Tibial nerve (tissue), 4 donors: ENCODE measurements at regions not wholly inside any gene's neighbourhood (a gene's known extent, or its start where the extent isn't known, plus 50 kb on each side); places are given as distances from the start of the nearest gene placed in this dataset.

Experiments
- EP300 ChIP-seq, 2 donors: sonication (generic); formaldehyde crosslinking; IDR thresholded peaks; one replicate each; pipeline ENCODE4 v1.6.1; 2017; ENCODE audit warnings: antibody characterized with exemption in 2 of 2, mild to moderate bottlenecking in 1 of 2
- POLR2A ChIP-seq, 2 donors: fragments of 450-650 bp; IDR thresholded peaks; one replicate each; pipeline ENCODE4 v1.6.1; 2017; ENCODE audit warnings: antibody characterized with exemption in 2 of 2, mild to moderate bottlenecking in 2 of 2, moderate library complexity in 2 of 2
- TF ChIP-seq, protein P1 (sequence below), 5 experiments: fragments of 200-600 bp in 3 of 5; fragments of 450-650 bp in 2 of 5; sonication (generic) in 3 of 5; IDR thresholded peaks; one replicate each; pipeline ENCODE4 v1.5.1; 2016 to 2019; ENCODE audit warnings: antibody characterized with exemption in 5 of 5, mild to moderate bottlenecking in 3 of 5, moderate library complexity in 2 of 5

DNA sequence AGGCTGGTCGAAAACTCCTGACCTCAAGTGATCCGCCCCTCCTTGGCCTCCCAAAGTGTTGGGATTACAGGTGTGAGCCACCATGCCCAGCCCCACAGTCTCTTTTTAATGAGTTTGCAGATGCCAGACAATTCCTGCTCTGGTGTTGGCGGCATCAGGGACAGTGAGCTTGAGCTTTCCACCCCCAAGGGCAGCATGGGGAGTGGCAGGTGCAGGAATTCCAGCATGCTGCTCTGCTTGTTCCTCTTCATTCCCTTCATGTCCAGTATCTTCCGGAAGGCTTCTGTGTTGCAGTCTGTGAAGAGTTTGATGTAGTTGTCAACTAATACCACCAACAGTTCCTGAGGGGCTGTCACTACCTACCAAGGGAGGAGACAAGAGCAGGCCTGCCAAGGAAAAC, 137.3 kb downstream of the SS18 start:
- TF ChIP-seq, protein P1, sequence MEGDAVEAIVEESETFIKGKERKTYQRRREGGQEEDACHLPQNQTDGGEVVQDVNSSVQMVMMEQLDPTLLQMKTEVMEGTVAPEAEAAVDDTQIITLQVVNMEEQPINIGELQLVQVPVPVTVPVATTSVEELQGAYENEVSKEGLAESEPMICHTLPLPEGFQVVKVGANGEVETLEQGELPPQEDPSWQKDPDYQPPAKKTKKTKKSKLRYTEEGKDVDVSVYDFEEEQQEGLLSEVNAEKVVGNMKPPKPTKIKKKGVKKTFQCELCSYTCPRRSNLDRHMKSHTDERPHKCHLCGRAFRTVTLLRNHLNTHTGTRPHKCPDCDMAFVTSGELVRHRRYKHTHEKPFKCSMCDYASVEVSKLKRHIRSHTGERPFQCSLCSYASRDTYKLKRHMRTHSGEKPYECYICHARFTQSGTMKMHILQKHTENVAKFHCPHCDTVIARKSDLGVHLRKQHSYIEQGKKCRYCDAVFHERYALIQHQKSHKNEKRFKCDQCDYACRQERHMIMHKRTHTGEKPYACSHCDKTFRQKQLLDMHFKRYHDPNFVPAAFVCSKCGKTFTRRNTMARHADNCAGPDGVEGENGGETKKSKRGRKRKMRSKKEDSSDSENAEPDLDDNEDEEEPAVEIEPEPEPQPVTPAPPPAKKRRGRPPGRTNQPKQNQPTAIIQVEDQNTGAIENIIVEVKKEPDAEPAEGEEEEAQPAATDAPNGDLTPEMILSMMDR (IDR thresholded peaks at IDR 0.05), result no peak
- TF ChIP-seq POLR2A (IDR thresholded peaks at IDR 0.05) (no peak), EP300 (IDR thresholded peaks at IDR 0.05) (no peak)
